Astrocyte of the spinal cord (primary cell): ENCODE measurements at regions not wholly inside any gene's neighbourhood (a gene's known extent, or its start where the extent isn't known, plus 50 kb on each side); places are given as distances from the start of the nearest gene placed in this dataset.
"Not testable (repeated sequence)": the region's sequence is repeated elsewhere in the genome, so short reads cannot be mapped to it uniquely, and the experiment has no call there.

Source experiments
- DNase-seq: peaks from one replicate; pipeline ENCODE4 v3.0.0; 2011; ENCODE audit warnings: low read depth, low spot score
- H3K4me3 ChIP-seq: 2 replicates; pipeline ENCODE4 v1.5.1; 2011; ENCODE audit warnings: low read depth, mild to moderate bottlenecking, low read length, moderate library complexity
- CTCF ChIP-seq: IDR thresholded peaks from 2 replicates; pipeline ENCODE4 v1.5.1; 2012; ENCODE audit warnings: low read depth, mild to moderate bottlenecking, low read length, inconsistent platforms
- in situ Hi-C: cut with HindIII; loops from 2 replicates; pipeline ENCODE4 v1.10.0; 2017; ENCODE audit warnings: low sequenced_read_pairs

GRCh38 chr7:127478024-127478355 lies 85.5 kb upstream of the ZNF800 start:
- no peak for DNase-seq
- TF ChIP-seq CTCF = no peak
- in situ Hi-C loops = no loop called here

GRCh38 chr7:127477295-127478023 lies 85.0 kb upstream of the ZNF800 start:
- TF ChIP-seq CTCF = no peak
- DNase-seq = no peak
- H3K4me3 ChIP-seq = no peak overlapping the region
- in situ Hi-C loops = no loop called here

More at GRCh38 chr7:127478024-127478355, 85.5 kb upstream of the ZNF800 start:
- H3K4me3 ChIP-seq = no peak overlapping the region

- no peak for TF ChIP-seq CTCF
- in situ Hi-C loops = no loop called here
- no peak for DNase-seq
- H3K4me3 ChIP-seq = no peak overlapping the region
Observed at GRCh38 chr7:127476618-127477017, 84.1 kb upstream of the ZNF800 start.

- no peak for TF ChIP-seq CTCF
- DNase-seq = no peak
- in situ Hi-C loops = no loop called here
- H3K4me3 ChIP-seq = no peak overlapping the region
Observed at GRCh38 chr7:127474457-127474856, 81.9 kb upstream of the ZNF800 start.

DNA sequence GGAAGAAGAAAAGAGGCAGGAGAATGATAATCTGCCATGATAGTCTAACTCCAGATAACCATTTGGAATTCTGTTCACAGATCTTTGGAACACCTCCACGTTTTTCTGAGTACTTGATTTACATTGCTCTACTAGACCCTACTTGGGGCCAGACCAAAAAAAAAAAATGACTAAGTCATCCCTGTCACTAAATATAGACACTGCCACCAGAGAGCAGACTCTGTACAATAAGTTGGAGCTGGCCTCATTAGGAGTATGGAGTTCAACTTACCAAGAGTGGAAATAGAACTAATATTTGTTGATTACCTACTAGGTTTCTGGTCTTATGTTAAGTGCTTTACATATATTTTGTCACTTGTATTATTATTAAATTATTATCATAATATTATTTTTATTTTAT lies 80.9 kb upstream of the ZNF800 start:
- no peak for TF ChIP-seq CTCF
- in situ Hi-C loops = no loop called here
- DNase-seq = no peak
- H3K4me3 ChIP-seq = no peak overlapping the region

GRCh38 chr7:127460077-127460476 lies 67.6 kb upstream of the ZNF800 start:
- TF ChIP-seq CTCF = no peak
- in situ Hi-C loops = no loop called here

GRCh38 chr7:127451258-127451657 lies 58.8 kb upstream of the ZNF800 start:
- in situ Hi-C loops, DNase-seq: not testable (repeated sequence)

More at GRCh38 chr7:127460077-127460476, 67.6 kb upstream of the ZNF800 start:
- no peak overlapping the region for H3K4me3 ChIP-seq
- DNase-seq = no peak

More at GRCh38 chr7:127451258-127451657, 58.8 kb upstream of the ZNF800 start:
- H3K4me3 ChIP-seq = not testable (repeated sequence)
